ENCODE measurements at regions not wholly inside any gene's neighbourhood (a gene's known extent, or its start where the extent isn't known, plus 50 kb on each side); places are given as distances from the start of the nearest gene placed in this dataset.

- Histone ChIP-seq H3K9ac (ENCODE audit: low read depth in 1 of 2, low read length in 2 of 2) (no peak overlapping the region), H3K36me3 (ENCODE audit: control insufficient read depth in 4 of 4, insufficient read depth in 3 of 4, low read depth in 1 of 4, low read length in 3 of 4) (no peaks in the 10 kb centered on the region), H3K27me3 (ENCODE audit: control insufficient read depth in 4 of 4, insufficient read depth in 4 of 4, low read length in 3 of 4) (peaks cover 0 to under 1% (median 0%) of the 10 kb centered on the region in 4 donors), H3K4me3 (ENCODE audit: low read depth in 1 of 3, low read length in 3 of 3) (no peak overlapping the region), H3K9me3 (ENCODE audit: control insufficient read depth in 4 of 4, low read length in 3 of 4) (no peaks in the 10 kb centered on the region), H3K27ac (ENCODE audit: low read depth in 1 of 2, low read length in 2 of 2) (no peak overlapping the region), H3K4me1 (ENCODE audit: control insufficient read depth in 4 of 4, insufficient read depth in 4 of 4, low read length in 3 of 4) (no peaks in the 10 kb centered on the region)
- no peak for DNase-seq (ENCODE audit: low spot score)
- WGBS, result 92% methylated on average over 5 of the region's 5 CpGs
- TF ChIP-seq, protein P1, sequence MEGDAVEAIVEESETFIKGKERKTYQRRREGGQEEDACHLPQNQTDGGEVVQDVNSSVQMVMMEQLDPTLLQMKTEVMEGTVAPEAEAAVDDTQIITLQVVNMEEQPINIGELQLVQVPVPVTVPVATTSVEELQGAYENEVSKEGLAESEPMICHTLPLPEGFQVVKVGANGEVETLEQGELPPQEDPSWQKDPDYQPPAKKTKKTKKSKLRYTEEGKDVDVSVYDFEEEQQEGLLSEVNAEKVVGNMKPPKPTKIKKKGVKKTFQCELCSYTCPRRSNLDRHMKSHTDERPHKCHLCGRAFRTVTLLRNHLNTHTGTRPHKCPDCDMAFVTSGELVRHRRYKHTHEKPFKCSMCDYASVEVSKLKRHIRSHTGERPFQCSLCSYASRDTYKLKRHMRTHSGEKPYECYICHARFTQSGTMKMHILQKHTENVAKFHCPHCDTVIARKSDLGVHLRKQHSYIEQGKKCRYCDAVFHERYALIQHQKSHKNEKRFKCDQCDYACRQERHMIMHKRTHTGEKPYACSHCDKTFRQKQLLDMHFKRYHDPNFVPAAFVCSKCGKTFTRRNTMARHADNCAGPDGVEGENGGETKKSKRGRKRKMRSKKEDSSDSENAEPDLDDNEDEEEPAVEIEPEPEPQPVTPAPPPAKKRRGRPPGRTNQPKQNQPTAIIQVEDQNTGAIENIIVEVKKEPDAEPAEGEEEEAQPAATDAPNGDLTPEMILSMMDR (IDR thresholded peaks at IDR 0.05; ENCODE audit: low read depth, low read length, missing input control), result no peak
- TF ChIP-seq RAD21 (IDR thresholded peaks at IDR 0.05) (no peak), HNF4G (IDR thresholded peaks at IDR 0.05) (no peak), FOXA1 (IDR thresholded peaks at IDR 0.05) (no peak), HNF4A (conservative IDR thresholded peaks at IDR 0.05) (no peak), SP1 (IDR thresholded peaks at IDR 0.05) (no peak), RXRA (IDR thresholded peaks at IDR 0.05) (no peak), TAF1 (conservative IDR thresholded peaks at IDR 0.05) (no peak), YY1 (IDR thresholded peaks at IDR 0.05) (no peak), JUND (IDR thresholded peaks at IDR 0.05) (no peak), NR2F2 (IDR thresholded peaks at IDR 0.05) (no peak)
- TF ChIP-seq, protein P2, sequence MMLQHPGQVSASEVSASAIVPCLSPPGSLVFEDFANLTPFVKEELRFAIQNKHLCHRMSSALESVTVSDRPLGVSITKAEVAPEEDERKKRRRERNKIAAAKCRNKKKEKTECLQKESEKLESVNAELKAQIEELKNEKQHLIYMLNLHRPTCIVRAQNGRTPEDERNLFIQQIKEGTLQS (IDR thresholded peaks at IDR 0.05), result no peak
- TF ChIP-seq, protein P3, sequence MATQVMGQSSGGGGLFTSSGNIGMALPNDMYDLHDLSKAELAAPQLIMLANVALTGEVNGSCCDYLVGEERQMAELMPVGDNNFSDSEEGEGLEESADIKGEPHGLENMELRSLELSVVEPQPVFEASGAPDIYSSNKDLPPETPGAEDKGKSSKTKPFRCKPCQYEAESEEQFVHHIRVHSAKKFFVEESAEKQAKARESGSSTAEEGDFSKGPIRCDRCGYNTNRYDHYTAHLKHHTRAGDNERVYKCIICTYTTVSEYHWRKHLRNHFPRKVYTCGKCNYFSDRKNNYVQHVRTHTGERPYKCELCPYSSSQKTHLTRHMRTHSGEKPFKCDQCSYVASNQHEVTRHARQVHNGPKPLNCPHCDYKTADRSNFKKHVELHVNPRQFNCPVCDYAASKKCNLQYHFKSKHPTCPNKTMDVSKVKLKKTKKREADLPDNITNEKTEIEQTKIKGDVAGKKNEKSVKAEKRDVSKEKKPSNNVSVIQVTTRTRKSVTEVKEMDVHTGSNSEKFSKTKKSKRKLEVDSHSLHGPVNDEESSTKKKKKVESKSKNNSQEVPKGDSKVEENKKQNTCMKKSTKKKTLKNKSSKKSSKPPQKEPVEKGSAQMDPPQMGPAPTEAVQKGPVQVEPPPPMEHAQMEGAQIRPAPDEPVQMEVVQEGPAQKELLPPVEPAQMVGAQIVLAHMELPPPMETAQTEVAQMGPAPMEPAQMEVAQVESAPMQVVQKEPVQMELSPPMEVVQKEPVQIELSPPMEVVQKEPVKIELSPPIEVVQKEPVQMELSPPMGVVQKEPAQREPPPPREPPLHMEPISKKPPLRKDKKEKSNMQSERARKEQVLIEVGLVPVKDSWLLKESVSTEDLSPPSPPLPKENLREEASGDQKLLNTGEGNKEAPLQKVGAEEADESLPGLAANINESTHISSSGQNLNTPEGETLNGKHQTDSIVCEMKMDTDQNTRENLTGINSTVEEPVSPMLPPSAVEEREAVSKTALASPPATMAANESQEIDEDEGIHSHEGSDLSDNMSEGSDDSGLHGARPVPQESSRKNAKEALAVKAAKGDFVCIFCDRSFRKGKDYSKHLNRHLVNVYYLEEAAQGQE (IDR thresholded peaks at IDR 0.05), result no peak
Observed at GRCh38 chr10:4189281-4189680, 404.3 kb upstream of the KLF6 start.

- TF ChIP-seq, protein P2 (IDR thresholded peaks at IDR 0.05), result no peak
- no peak for TF ChIP-seq NR2F2 (IDR thresholded peaks at IDR 0.05)
- no peak for TF ChIP-seq RXRA (IDR thresholded peaks at IDR 0.05)
- no peak for TF ChIP-seq TAF1 (conservative IDR thresholded peaks at IDR 0.05)
- no peak for TF ChIP-seq JUND (IDR thresholded peaks at IDR 0.05)
- TF ChIP-seq, protein P3 (IDR thresholded peaks at IDR 0.05), result no peak
- TF ChIP-seq RAD21 (IDR thresholded peaks at IDR 0.05), result no peak
- TF ChIP-seq, protein P4, sequence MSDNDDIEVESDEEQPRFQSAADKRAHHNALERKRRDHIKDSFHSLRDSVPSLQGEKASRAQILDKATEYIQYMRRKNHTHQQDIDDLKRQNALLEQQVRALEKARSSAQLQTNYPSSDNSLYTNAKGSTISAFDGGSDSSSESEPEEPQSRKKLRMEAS (IDR thresholded peaks at IDR 0.05), result no peak
- TF ChIP-seq HNF4G (IDR thresholded peaks at IDR 0.05), result no peak
- no peak for TF ChIP-seq ZBTB33 (IDR thresholded peaks at IDR 0.05)
- Histone ChIP-seq H3K9me3 (ENCODE audit: control insufficient read depth in 4 of 4, low read length in 3 of 4) (no peaks in the 10 kb centered on the region), H3K4me3 (ENCODE audit: low read depth in 1 of 3, low read length in 3 of 3) (no peak overlapping the region), H3K27ac (ENCODE audit: low read depth in 1 of 2, low read length in 2 of 2) (no peak overlapping the region), H3K27me3 (ENCODE audit: control insufficient read depth in 4 of 4, insufficient read depth in 4 of 4, low read length in 3 of 4) (no peaks in the 10 kb centered on the region), H3K9ac (ENCODE audit: low read depth in 1 of 2, low read length in 2 of 2) (no peak overlapping the region), H3K36me3 (ENCODE audit: control insufficient read depth in 4 of 4, insufficient read depth in 3 of 4, low read depth in 1 of 4, low read length in 3 of 4) (no peaks in the 10 kb centered on the region), H3K4me1 (ENCODE audit: control insufficient read depth in 4 of 4, insufficient read depth in 4 of 4, low read length in 3 of 4) (no peaks in the 10 kb centered on the region)
- no peak for DNase-seq (ENCODE audit: low spot score)
- 94% methylated on average over 15 of the region's 15 CpGs for WGBS
Observed at GRCh38 chr10:4188406-4188805, 403.4 kb upstream of the KLF6 start.

Data from liver (tissue), 8 donors.